Stimulated activated CD8-positive, alpha-beta memory T cell treated with anti-CD3 and anti-CD28 coated beads, Interleukin-15, amount 100 ng/mL, for 24 hours (primary cell): ENCODE measurements at regions not wholly inside any gene's neighbourhood (a gene's known extent, or its start where the extent isn't known, plus 50 kb on each side); places are given as distances from the start of the nearest gene placed in this dataset.

ENCODE experiments used
- DNase-seq: peaks from one replicate; pipeline ENCODE4 v3.0.0-alpha.2; 2020; ENCODE audit warnings: low read depth

GRCh38 chr5:68565427-68565826, 349.9 kb downstream of the PIK3R1 start:
- no peak for DNase-seq

DNA sequence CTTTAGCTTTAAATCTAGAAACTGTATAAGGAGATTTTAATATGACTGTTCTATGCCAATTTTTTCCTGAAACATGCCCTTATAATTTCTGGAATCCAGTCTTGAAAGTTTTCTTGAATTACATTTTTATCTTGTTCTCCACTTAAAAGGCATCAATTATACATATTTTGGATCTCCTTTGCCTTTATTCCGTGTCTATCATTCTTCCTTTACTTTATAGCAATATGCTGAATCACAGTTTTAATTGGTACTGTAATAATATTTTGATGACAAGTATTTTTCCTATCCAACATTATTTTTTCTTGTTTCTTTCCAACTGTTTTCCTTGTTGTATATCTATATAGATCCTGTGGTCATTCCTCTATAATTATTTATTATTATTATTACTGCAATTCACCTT, 361.2 kb downstream of the PIK3R1 start:
- DNase-seq: no peak

DNA sequence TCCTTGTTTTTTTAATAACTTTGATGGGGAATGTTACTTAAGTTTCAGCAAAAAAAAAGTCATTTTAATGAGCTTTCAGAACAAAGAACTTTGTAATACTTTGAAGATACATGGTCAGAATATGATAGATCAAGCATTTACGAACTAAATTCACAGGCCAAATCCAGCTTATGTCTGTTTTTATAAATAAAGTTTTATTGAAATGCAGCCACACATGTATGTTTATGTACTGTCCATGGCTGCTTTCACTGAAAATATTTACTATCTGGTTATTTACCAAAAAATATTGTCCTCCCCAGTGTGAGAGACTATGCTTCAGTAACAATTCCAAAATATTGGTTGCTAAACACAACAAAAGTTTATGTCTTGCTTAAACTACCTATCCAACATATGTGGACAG, 366.7 kb downstream of the PIK3R1 start:
- DNase-seq: no peak

- DNase-seq: no peak
Measured at GRCh38 chr5:68587171-68587570, 371.6 kb downstream of the PIK3R1 start.

DNA sequence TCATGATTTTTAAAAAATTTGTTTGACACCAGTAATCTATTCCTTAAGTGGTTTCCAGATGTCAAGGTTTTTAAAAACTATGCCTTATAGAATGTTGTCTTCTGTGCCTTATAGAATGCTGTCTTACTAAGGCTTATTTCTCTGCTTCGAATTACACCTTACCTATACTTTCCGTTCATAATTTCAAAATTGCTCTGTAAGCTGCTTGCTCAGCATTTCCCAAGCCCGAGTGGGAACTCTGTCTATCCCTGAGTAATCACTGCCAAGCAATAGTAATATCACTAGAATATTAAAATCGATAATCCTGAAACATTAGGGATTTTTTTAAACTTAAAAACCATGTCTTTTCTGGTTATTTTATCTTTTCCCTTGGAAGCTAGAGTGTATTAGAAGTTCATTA, 376.3 kb downstream of the PIK3R1 start:
- DNase-seq: no peak

DNA sequence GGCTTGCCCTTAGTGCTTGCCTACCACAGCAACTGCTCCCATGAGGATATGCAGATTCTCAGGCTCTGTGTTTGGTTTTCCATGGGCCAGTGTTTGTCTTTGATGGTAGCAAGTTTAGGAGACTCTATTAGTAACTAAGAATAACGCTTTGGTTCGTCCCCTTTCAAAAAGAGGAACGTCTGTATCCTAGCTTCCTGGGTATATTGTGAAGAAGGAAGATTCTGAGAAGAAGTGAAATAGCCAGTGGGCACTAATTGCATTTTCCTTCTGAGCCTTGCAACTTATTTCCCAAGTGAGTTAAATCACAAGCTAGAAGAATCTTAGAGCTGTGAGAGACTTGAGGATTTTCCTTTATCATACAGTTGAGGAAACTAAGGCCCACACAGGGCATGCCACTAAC, 376.8 kb downstream of the PIK3R1 start:
- no peak for DNase-seq

GRCh38 chr5:68593211-68593671, 377.7 kb downstream of the PIK3R1 start:
- DNase-seq: no peak

- DNase-seq: no peak
Measured at GRCh38 chr5:68612972-68613371, 397.4 kb downstream of the PIK3R1 start.

- no peak for DNase-seq
Measured at GRCh38 chr5:68618501-68618900, 402.9 kb downstream of the PIK3R1 start.

- no peak for DNase-seq
Measured at GRCh38 chr5:68627001-68627400, 411.4 kb downstream of the PIK3R1 start.

- DNase-seq: no peak
Measured at GRCh38 chr5:68628082-68628814, 412.7 kb downstream of the PIK3R1 start.

GRCh38 chr5:68630354-68630753, 414.8 kb downstream of the PIK3R1 start:
- no peak for DNase-seq

- no peak for DNase-seq
Measured at GRCh38 chr5:68631884-68632283, 416.3 kb downstream of the PIK3R1 start.

DNA sequence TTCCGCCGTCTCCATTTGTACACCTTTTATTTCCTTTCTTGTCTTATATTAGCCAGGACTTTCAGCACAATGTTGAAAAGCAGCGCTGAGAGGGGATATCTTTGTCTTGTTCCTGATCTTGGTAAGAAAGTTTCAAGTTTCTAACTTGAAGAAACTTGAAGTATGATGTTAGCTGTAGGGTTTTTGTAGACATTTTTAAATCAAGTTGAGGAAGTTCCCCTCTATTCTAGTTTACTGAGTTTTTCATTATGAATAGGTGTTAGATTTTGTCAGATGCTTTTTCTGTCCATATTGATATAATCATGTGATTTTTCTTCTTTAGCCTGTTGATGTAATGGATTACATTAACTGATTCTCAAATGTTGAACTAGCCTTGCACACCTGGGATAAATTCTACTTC, 425.7 kb downstream of the PIK3R1 start:
- DNase-seq: no peak

DNA sequence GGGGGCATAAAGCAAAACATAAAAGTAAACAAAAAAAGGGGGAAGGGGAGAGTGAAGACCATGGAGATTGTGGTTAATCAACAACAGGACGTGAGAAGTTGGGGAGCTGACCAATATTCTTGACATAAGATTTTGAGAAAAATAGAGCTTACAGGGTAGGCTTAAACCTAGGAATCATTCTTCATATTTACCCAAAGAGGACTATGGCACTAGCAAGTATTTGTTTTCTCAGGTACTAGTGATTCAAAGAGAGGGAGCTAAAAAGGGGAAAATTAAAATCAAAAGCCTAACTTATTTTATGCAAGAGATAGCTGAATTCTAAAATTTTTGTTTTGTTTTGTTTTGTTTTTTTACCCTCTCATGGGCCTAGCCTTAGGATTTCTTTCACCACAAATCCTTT, 427.5 kb downstream of the PIK3R1 start:
- DNase-seq: no peak

DNA sequence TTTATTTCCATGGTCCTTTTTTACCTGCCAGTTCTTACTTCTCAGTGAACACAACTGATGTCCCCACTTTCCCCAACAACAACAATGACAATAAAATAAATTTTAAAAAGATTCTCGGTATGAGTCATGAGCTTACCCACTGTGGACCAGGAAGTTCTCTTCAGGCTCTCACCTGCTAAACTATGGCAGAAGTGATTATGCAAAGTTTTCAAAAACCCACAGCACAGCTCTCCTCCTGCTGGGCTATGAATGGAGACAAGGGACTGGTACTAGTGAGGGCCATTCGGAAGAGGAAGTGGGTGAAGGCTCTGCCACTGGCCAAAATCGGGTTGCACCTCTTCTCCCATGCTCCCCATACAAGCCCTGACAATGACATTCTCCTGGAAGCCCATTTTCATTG, 429.4 kb downstream of the PIK3R1 start:
- DNase-seq: no peak

DNA sequence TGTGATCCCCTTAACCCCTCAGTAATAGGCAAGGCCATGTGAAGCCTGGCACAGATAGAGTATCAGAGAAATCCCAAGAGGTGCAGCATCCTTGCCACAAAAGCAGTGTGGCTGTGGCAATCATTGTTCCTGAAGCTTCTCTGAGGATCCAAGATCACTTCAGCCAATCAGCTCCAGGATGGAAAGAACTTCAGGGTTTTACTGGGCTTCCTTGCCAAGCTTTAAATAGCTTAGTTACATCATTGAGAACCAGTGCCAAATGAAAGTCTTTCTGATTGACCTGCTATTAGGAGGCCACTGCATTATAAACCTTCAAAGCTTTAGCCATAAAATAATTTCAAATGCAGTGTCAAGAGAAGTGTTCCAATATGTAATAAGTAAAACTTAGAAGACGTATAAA, 430.6 kb downstream of the PIK3R1 start:
- no peak for DNase-seq

GRCh38 chr5:68647743-68648142, 432.2 kb downstream of the PIK3R1 start:
- no peak for DNase-seq

GRCh38 chr5:68648944-68649857, 433.6 kb downstream of the PIK3R1 start:
- no peak for DNase-seq

GRCh38 chr5:68652534-68652965, 437.0 kb downstream of the PIK3R1 start:
- no peak for DNase-seq

GRCh38 chr5:68653471-68653870, 437.9 kb downstream of the PIK3R1 start:
- DNase-seq: no peak

- no peak for DNase-seq
Measured at GRCh38 chr5:68657055-68657961, 436.5 kb upstream of the SLC30A5 start.
